ENCODE measurements at regions not wholly inside any gene's neighbourhood (a gene's known extent, or its start where the extent isn't known, plus 50 kb on each side); places are given as distances from the start of the nearest gene placed in this dataset.

DNA sequence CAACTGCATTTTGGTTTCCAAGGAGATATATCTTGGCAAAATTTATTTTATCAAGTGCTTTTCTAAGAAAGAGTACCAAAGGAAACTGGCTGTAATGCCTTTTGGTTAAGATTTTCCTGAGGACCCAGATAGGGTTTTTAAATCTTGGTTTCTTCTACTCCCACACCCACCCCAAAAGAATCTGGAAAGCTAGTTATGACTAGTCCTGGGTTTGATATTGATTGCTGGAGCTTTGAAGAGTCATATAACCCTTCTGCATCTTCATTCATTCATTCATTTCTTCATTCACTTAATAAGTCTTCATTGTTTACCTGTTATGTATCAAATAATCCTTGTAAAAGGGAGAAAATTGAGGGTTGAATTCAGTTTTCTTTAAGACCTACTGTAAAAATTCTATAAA, 425.2 kb downstream of the PCNX1 start:
- H3K4me3 ChIP-seq (ENCODE audit: low read length), result no peak overlapping the region
- no peak for DNase-seq (ENCODE audit: low read depth)
- H3K9me3 ChIP-seq (ENCODE audit: control insufficient read depth, low read length), result no peaks in the 10 kb centered on the region
- no peak overlapping the region for H3K9ac ChIP-seq (ENCODE audit: low read length)
- H3K36me3 ChIP-seq (ENCODE audit: control insufficient read depth, insufficient read depth, low read length, severe bottlenecking), result no peaks in the 10 kb centered on the region
- no peaks in the 10 kb centered on the region for H3K27me3 ChIP-seq (replicated peaks; ENCODE audit: control insufficient read depth, insufficient read depth, low read length)
- peaks cover 4% of the 10 kb centered on the region for H3K4me1 ChIP-seq (ENCODE audit: control insufficient read depth, insufficient read depth, low read length)

DNA sequence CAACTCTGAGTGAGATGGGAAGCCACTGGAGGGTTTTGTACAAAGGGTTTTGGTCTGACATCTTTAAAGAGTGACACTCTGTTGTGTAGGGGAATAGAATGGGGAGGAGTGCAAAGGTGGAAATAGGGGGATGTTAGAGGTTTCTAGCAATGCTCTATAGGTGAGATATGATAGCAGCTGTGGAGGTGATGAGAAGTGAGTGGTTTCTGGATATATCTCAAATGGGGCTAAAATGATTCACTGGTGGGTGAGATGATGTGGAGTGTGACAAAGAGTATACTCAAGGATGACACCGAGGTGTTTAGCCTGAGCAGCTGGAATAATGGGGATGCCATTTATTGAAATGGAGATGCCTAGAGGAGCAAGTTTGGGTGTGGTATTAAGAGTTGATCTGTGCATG, 426.4 kb downstream of the PCNX1 start:
- Histone ChIP-seq H3K36me3 (ENCODE audit: control insufficient read depth, insufficient read depth, low read length, severe bottlenecking) (no peaks in the 10 kb centered on the region), H3K4me3 (ENCODE audit: low read length) (no peak overlapping the region), H3K4me1 (ENCODE audit: control insufficient read depth, insufficient read depth, low read length) (no peaks in the 10 kb centered on the region), H3K9ac (ENCODE audit: low read length) (no peak overlapping the region), H3K9me3 (ENCODE audit: control insufficient read depth, low read length) (no peaks in the 10 kb centered on the region), H3K27me3 (replicated peaks; ENCODE audit: control insufficient read depth, insufficient read depth, low read length) (no peaks in the 10 kb centered on the region)
- DNase-seq (ENCODE audit: low read depth), result no peak

DNA sequence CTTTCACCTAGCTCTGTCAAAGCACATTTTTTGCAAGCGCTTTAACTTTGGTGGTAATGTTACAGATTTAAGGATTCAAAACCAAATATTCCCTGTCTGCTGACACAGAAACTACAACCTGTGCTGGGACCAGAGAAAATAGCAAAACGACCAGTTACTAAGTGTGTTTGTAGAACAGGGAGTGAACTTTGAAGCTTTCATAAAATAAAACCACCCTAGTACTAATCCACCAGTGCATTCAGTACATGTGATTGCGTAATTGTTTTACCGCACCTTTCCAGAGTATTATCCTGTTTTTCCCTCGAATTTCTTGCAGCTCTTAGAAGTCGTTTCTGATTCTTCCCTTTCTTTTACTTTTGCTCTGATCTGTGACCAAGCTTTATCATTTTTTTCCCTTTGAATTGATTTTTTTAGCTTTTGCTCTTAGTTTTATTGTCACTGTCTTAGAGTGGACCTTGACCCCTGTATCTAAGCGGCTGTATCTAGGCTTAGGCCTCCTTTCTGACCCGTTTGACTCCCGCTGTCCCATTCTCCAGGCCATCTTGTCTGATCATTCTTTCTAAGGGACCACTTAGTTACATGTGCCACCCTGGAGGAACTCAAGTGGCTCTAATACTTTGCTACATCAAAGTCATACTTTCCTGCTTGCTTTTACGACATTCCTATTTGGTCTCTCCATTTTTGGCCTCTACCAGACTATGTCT, 429.4 kb downstream of the PCNX1 start:
- Histone ChIP-seq H3K9ac (ENCODE audit: low read length) (no peak overlapping the region), H3K4me3 (ENCODE audit: low read length) (no peak overlapping the region), H3K36me3 (ENCODE audit: control insufficient read depth, insufficient read depth, low read length, severe bottlenecking) (no peaks in the 10 kb centered on the region), H3K4me1 (ENCODE audit: control insufficient read depth, insufficient read depth, low read length) (peaks cover 13% of the 10 kb centered on the region), H3K27me3 (replicated peaks; ENCODE audit: control insufficient read depth, insufficient read depth, low read length) (no peaks in the 10 kb centered on the region), H3K9me3 (ENCODE audit: control insufficient read depth, low read length) (no peaks in the 10 kb centered on the region)
- DNase-seq (ENCODE audit: low read depth), result no peak

DNA sequence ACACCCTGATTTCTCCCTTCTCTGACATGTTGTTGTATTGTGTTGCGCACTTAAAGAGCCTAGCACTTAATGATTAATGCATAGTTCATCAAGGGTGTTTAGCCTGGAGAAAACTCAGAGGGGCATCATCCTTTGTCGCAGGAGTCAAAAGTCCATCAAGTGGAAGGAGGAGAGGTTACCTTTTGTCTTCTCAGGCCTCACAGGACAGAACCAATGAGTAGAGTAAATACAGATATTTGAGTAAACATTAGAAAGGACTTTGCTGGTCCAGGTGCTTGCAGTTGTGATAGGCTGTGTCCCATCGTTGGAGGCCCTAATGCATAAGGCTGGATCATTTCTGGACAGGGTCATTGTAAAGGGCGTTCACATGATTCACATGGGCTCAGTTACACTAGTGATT, 430.9 kb downstream of the PCNX1 start:
- no peak overlapping the region for H3K9ac ChIP-seq (ENCODE audit: low read length)

GRCh38 chr14:71339650-71340415, 432.6 kb downstream of the PCNX1 start:
- no peak for DNase-seq (ENCODE audit: low read depth)
- H3K4me1 ChIP-seq (ENCODE audit: control insufficient read depth, insufficient read depth, low read length), result peaks cover 14% of the 10 kb centered on the region

More for the DNA sequence above, 430.9 kb downstream of the PCNX1 start:
- Histone ChIP-seq H3K4me1 (ENCODE audit: control insufficient read depth, insufficient read depth, low read length) (peaks cover 14% of the 10 kb centered on the region), H3K36me3 (ENCODE audit: control insufficient read depth, insufficient read depth, low read length, severe bottlenecking) (no peaks in the 10 kb centered on the region), H3K9me3 (ENCODE audit: control insufficient read depth, low read length) (no peaks in the 10 kb centered on the region), H3K27me3 (replicated peaks; ENCODE audit: control insufficient read depth, insufficient read depth, low read length) (no peaks in the 10 kb centered on the region), H3K4me3 (ENCODE audit: low read length) (no peak overlapping the region)
- DNase-seq (ENCODE audit: low read depth), result no peak

GRCh38 chr14:71341156-71341555, 433.9 kb downstream of the PCNX1 start:
- Histone ChIP-seq H3K4me1 (ENCODE audit: control insufficient read depth, insufficient read depth, low read length) (peaks cover 14% of the 10 kb centered on the region), H3K4me3 (ENCODE audit: low read length) (no peak overlapping the region)

More at GRCh38 chr14:71339650-71340415, 432.6 kb downstream of the PCNX1 start:
- no peaks in the 10 kb centered on the region for H3K36me3 ChIP-seq (ENCODE audit: control insufficient read depth, insufficient read depth, low read length, severe bottlenecking)
- no peaks in the 10 kb centered on the region for H3K27me3 ChIP-seq (replicated peaks; ENCODE audit: control insufficient read depth, insufficient read depth, low read length)
- H3K4me3 ChIP-seq (ENCODE audit: low read length), result no peak overlapping the region
- H3K9me3 ChIP-seq (ENCODE audit: control insufficient read depth, low read length), result no peaks in the 10 kb centered on the region
- no peak overlapping the region for H3K9ac ChIP-seq (ENCODE audit: low read length)

DNA sequence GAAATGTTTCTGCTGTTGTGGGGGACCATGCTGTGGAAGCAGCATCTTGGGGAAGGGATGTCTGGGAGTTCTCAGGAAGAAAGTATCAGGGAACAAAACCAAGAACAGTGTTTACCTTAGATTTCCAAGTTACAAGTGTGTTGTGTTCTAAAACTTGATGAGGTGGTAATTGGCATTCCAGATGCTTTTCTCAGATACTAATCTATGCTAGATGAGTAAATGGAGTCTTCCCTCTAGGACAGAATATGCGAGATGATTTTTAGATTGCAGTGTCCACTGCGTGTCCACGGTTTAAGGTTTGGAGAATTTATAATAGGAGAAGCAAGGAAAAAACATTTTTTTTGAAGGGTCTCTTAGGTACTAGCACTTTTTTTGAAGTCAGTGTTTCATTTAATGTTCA, 436.5 kb downstream of the PCNX1 start:
- DNase-seq (ENCODE audit: low read depth), result no peak
- no peak overlapping the region for H3K9ac ChIP-seq (ENCODE audit: low read length)
- H3K36me3 ChIP-seq (ENCODE audit: control insufficient read depth, insufficient read depth, low read length, severe bottlenecking), result no peaks in the 10 kb centered on the region
- no peaks in the 10 kb centered on the region for H3K9me3 ChIP-seq (ENCODE audit: control insufficient read depth, low read length)
- H3K4me3 ChIP-seq (ENCODE audit: low read length), result no peak overlapping the region
- no peaks in the 10 kb centered on the region for H3K27me3 ChIP-seq (replicated peaks; ENCODE audit: control insufficient read depth, insufficient read depth, low read length)
- peaks cover 14% of the 10 kb centered on the region for H3K4me1 ChIP-seq (ENCODE audit: control insufficient read depth, insufficient read depth, low read length)

More at GRCh38 chr14:71341156-71341555, 433.9 kb downstream of the PCNX1 start:
- no peak for DNase-seq (ENCODE audit: low read depth)
- Histone ChIP-seq H3K36me3 (ENCODE audit: control insufficient read depth, insufficient read depth, low read length, severe bottlenecking) (no peaks in the 10 kb centered on the region), H3K9me3 (ENCODE audit: control insufficient read depth, low read length) (no peaks in the 10 kb centered on the region), H3K9ac (ENCODE audit: low read length) (no peak overlapping the region), H3K27me3 (replicated peaks; ENCODE audit: control insufficient read depth, insufficient read depth, low read length) (no peaks in the 10 kb centered on the region)

- DNase-seq (ENCODE audit: low read depth), result no peak
- peaks cover 13% of the 10 kb centered on the region for H3K4me1 ChIP-seq (ENCODE audit: control insufficient read depth, insufficient read depth, low read length)
- no peaks in the 10 kb centered on the region for H3K27me3 ChIP-seq (replicated peaks; ENCODE audit: control insufficient read depth, insufficient read depth, low read length)
- H3K9ac ChIP-seq (ENCODE audit: low read length), result no peak overlapping the region
- H3K36me3 ChIP-seq (ENCODE audit: control insufficient read depth, insufficient read depth, low read length, severe bottlenecking), result no peaks in the 10 kb centered on the region
- no peak overlapping the region for H3K4me3 ChIP-seq (ENCODE audit: low read length)
- no peaks in the 10 kb centered on the region for H3K9me3 ChIP-seq (ENCODE audit: control insufficient read depth, low read length)
Measured at GRCh38 chr14:71344506-71344905, 437.2 kb downstream of the PCNX1 start.

DNA sequence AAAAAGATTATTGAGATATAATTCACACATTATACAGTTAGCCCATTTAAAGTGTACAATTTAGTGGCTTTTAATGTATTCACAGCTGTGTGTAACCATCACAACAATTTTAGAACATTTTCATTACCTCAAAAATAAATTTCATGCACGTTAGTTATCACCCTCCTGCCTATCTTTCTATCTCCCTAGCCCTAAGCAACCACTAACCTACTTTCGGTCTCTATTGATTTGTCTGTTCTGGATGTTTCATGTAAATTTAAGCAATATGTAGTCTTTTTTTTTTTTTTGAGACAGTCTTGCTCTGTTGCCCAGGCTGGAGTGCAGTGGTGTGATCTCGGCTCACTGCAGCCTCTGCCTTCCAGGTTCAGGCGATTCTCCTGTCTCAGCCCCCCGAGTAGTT, 439.4 kb downstream of the PCNX1 start:
- Histone ChIP-seq H3K9ac (ENCODE audit: low read length) (no peak overlapping the region), H3K4me1 (ENCODE audit: control insufficient read depth, insufficient read depth, low read length) (peaks cover 1% of the 10 kb centered on the region), H3K9me3 (ENCODE audit: control insufficient read depth, low read length) (no peaks in the 10 kb centered on the region), H3K36me3 (ENCODE audit: control insufficient read depth, insufficient read depth, low read length, severe bottlenecking) (no peaks in the 10 kb centered on the region), H3K4me3 (ENCODE audit: low read length) (no peak overlapping the region), H3K27me3 (replicated peaks; ENCODE audit: control insufficient read depth, insufficient read depth, low read length) (no peaks in the 10 kb centered on the region)
- no peak for DNase-seq (ENCODE audit: low read depth)

GRCh38 chr14:71348394-71348793, 441.1 kb downstream of the PCNX1 start:
- no peaks in the 10 kb centered on the region for H3K4me1 ChIP-seq (ENCODE audit: control insufficient read depth, insufficient read depth, low read length)

DNA sequence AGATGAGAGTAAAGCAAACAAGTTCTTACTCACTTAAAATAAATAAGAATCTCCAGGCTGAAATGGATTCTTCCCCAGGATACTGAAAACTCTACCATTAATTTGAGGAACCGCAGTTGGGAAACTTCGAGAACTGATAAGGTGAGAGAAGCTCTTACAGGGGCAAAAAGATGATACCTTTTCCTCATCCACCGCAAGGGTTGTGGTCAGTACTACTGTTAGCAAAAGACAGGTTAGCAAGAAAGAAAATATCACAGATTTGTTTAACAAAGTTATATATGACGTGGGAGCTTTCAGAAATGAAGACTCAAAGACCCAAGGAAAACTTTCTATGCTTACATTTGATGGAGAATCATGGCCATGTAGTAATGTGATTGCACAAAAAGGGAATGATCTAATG, 441.6 kb downstream of the PCNX1 start:
- no peak for DNase-seq (ENCODE audit: low read depth)
- no peaks in the 10 kb centered on the region for H3K9me3 ChIP-seq (ENCODE audit: control insufficient read depth, low read length)
- no peaks in the 10 kb centered on the region for H3K27me3 ChIP-seq (replicated peaks; ENCODE audit: control insufficient read depth, insufficient read depth, low read length)
- no peaks in the 10 kb centered on the region for H3K36me3 ChIP-seq (ENCODE audit: control insufficient read depth, insufficient read depth, low read length, severe bottlenecking)
- no peaks in the 10 kb centered on the region for H3K4me1 ChIP-seq (ENCODE audit: control insufficient read depth, insufficient read depth, low read length)
- no peak overlapping the region for H3K4me3 ChIP-seq (ENCODE audit: low read length)
- H3K9ac ChIP-seq (ENCODE audit: low read length), result no peak overlapping the region

More at GRCh38 chr14:71348394-71348793, 441.1 kb downstream of the PCNX1 start:
- no peak for DNase-seq (ENCODE audit: low read depth)
- Histone ChIP-seq H3K9me3 (ENCODE audit: control insufficient read depth, low read length) (no peaks in the 10 kb centered on the region), H3K27me3 (replicated peaks; ENCODE audit: control insufficient read depth, insufficient read depth, low read length) (no peaks in the 10 kb centered on the region), H3K36me3 (ENCODE audit: control insufficient read depth, insufficient read depth, low read length, severe bottlenecking) (no peaks in the 10 kb centered on the region), H3K9ac (ENCODE audit: low read length) (no peak overlapping the region), H3K4me3 (ENCODE audit: low read length) (no peak overlapping the region)
